HL-60 (cell line): ENCODE measurements at regions not wholly inside any gene's neighbourhood (a gene's known extent, or its start where the extent isn't known, plus 50 kb on each side); places are given as distances from the start of the nearest gene placed in this dataset.

Experiments
- DNase-seq, 2 experiments: peaks; one replicate each; pipeline ENCODE4 v3.0.0-alpha.2; 2010 to 2020; ENCODE audit warnings: low read depth in 1 of 2, low spot score in 1 of 2
- H3K27ac ChIP-seq: fragments of 250-450 bp; sonication (Bioruptor Pico); replicated peaks from 2 replicates; pipeline ENCODE4 v1.5.1; 2020; ENCODE audit warnings: mild to moderate bottlenecking, moderate library complexity
- H3K27me3 ChIP-seq: fragments of 250-450 bp; sonication (Bioruptor Pico); 2 replicates; pipeline ENCODE4 v1.5.1; 2021; ENCODE audit warnings: mild to moderate bottlenecking, moderate library complexity; ENCODE audit not compliant: insufficient read depth, poor library complexity, severe bottlenecking
- H3K4me3 ChIP-seq: replicated peaks from 2 replicates; pipeline ENCODE4 v1.5.1; 2011; ENCODE audit warnings: mild to moderate bottlenecking, control low read depth, low read length; ENCODE audit not compliant: insufficient read depth
- CTCF ChIP-seq: IDR thresholded peaks from one replicate; pipeline ENCODE4 v1.5.1; 2011; ENCODE audit warnings: low read length, control low read depth, inconsistent platforms; ENCODE audit not compliant: insufficient read depth
- GABPA ChIP-seq: IDR thresholded peaks from 2 replicates; pipeline ENCODE4 v1.6.1; 2012; ENCODE audit warnings: low read depth
- POLR2AphosphoS5 ChIP-seq: IDR thresholded peaks from 2 replicates; pipeline ENCODE4 v1.6.1; 2012; ENCODE audit warnings: low read depth
- REST ChIP-seq: IDR thresholded peaks from 2 replicates; pipeline ENCODE4 v1.6.1; 2012; ENCODE audit warnings: low read depth; ENCODE audit not compliant: insufficient replicate concordance
- SPI1 ChIP-seq: IDR thresholded peaks from 2 replicates; pipeline ENCODE4 v1.6.1; 2012; ENCODE audit warnings: low read depth, mild to moderate bottlenecking, borderline replicate concordance

GRCh38 chr2:188181067-188181838 is 110.4 kb upstream of the GULP1 start:
- TF ChIP-seq POLR2AphosphoS5 = no peak
- Histone ChIP-seq H3K27me3 (no peaks in the 10 kb centered on the region), H3K27ac (no peak overlapping the region), H3K4me3 (no peak overlapping the region)
- DNase-seq = peak in 1 of 2 experiments; percentile 35

GRCh38 chr2:188181884-188182283 is 109.8 kb upstream of the GULP1 start:
- H3K4me3 ChIP-seq = no peak overlapping the region
- no peak overlapping the region for H3K27ac ChIP-seq
- H3K27me3 ChIP-seq = no peaks in the 10 kb centered on the region
- TF ChIP-seq POLR2AphosphoS5 = no peak
- no peak for DNase-seq

GRCh38 chr2:188187726-188188125 is 103.9 kb upstream of the GULP1 start:
- no peak for TF ChIP-seq REST
- TF ChIP-seq CTCF = no peak
- no peak for TF ChIP-seq SPI1
- no peak for TF ChIP-seq POLR2AphosphoS5
- no peak for TF ChIP-seq GABPA
- H3K4me3 ChIP-seq = no peak overlapping the region
- no peak overlapping the region for H3K27ac ChIP-seq

GRCh38 chr2:188189356-188189755 is 102.3 kb upstream of the GULP1 start:
- no peak overlapping the region for H3K27ac ChIP-seq
- TF ChIP-seq POLR2AphosphoS5 = no peak
- no peak for DNase-seq
- H3K27me3 ChIP-seq = no peaks in the 10 kb centered on the region
- no peak overlapping the region for H3K4me3 ChIP-seq

More at GRCh38 chr2:188187726-188188125, 103.9 kb upstream of the GULP1 start:
- no peak for DNase-seq
- no peaks in the 10 kb centered on the region for H3K27me3 ChIP-seq

- H3K4me3 ChIP-seq = no peak overlapping the region
- H3K27ac ChIP-seq = no peak overlapping the region
- H3K27me3 ChIP-seq = no peaks in the 10 kb centered on the region
- TF ChIP-seq CTCF (no peak), SPI1 (no peak), POLR2AphosphoS5 (no peak), REST (no peak), GABPA (no peak)
- no peak for DNase-seq
Observed at GRCh38 chr2:188193230-188193629, 98.4 kb upstream of the GULP1 start.
